ENCODE measurements at regions not wholly inside any gene's neighbourhood (a gene's known extent, or its start where the extent isn't known, plus 50 kb on each side); places are given as distances from the start of the nearest gene placed in this dataset.

DNA sequence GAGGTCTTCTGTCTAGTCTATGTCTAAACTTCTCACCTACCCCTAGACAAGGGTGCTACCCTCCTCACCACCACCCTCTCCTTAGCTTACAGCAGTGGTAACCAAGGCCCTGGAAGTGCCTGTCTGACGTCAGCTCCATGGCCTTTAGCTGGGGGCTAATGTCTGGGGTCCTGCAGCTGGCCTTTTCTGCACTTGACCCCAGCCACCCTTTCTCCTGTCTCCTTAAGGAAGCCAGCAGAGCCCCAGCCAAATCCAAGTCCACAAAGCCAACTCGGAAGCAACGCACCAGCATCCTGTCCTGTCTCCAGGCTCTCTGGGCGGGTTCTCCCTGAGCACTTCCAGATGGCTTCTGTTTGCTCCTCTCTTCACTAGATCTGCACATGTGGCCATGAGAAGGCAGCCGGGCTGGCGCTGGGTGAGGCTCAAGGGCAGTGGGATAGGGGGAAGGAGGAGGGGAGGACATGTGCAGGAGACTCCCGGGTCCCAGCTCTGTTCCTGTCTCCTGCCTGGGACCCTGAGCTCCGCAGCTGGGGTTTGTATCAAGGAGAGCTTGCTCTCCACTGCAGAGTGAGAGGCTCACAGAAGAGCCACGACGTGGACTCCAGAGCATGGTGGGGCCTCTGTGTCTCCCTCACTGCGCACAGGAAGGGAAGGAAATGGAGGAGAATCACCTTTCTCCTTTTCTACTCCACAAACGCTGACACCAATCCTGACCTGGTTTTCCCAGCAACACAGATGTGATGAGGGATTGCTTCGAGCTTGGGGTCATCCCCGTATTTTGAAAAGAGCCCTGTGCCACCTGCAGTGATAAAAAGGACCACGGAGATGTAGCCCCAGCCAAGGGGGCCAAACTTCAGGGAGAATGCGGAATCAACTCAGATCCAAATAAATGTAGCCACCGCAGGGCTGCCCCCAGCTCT is 204.2 kb downstream of the USP12 start:
- Histone ChIP-seq H3K9ac (ENCODE audit: low read depth, low read length, poor library complexity) (no peak overlapping the region), H3K27ac (replicated peaks; ENCODE audit: low read length) (no peak overlapping the region), H4K91ac (ENCODE audit: low read depth, low read length, poor library complexity) (no peak overlapping the region), H3K4me1 (ENCODE audit: control insufficient read depth in 2 of 2, insufficient read depth in 1 of 2, low read depth in 1 of 2, low read length in 2 of 2) (peaks cover 0 to 6% of the 10 kb centered on the region in 2 donors), H3K9me3 (replicated peaks in 1 of 2; ENCODE audit: control insufficient read depth in 2 of 2, insufficient read depth in 1 of 2, low read depth in 1 of 2, low read length in 2 of 2) (no peaks in the 10 kb centered on the region), H2AFZ (ENCODE audit: low read length) (peak overlapping the region; percentile 35), H3K4me2 (ENCODE audit: insufficient read depth, low read length, poor library complexity, severe bottlenecking) (no peak overlapping the region), H3K14ac (ENCODE audit: low read length) (no peak overlapping the region), H3K23ac (ENCODE audit: low read depth, low read length, poor library complexity) (peak overlapping the region; percentile 57), H2BK5ac (ENCODE audit: low read length) (no peak overlapping the region), H4K8ac (ENCODE audit: low read depth, low read length) (no peak overlapping the region), H3K27me3 (ENCODE audit: control insufficient read depth in 3 of 3, insufficient read depth in 3 of 3, low read depth in 1 of 3, low read length in 3 of 3) (peaks cover 0 to 50% (median 0%) of the 10 kb centered on the region in 3 experiments), H3K36me3 (replicated peaks in 1 of 2; ENCODE audit: control insufficient read depth in 2 of 2, insufficient read depth in 2 of 2, low read length in 2 of 2) (no peaks in the 10 kb centered on the region), H3K4ac (ENCODE audit: low read length) (no peak overlapping the region), H2AK5ac (ENCODE audit: low read depth, low read length) (no peak overlapping the region), H3K18ac (ENCODE audit: low read length) (peak overlapping the region; percentile 80), H2BK120ac (ENCODE audit: low read depth, low read length) (no peak overlapping the region), H3K4me3 (ENCODE audit: low read length in 2 of 2) (no peak overlapping the region), H2BK12ac (ENCODE audit: low read length) (no peak overlapping the region), H2BK15ac (ENCODE audit: low read length) (no peak overlapping the region), H3K79me1 (ENCODE audit: low read depth, low read length) (no peaks in the 10 kb centered on the region)
- no peak for DNase-seq (ENCODE audit: low spot score)
- WGBS, 2 donors (ENCODE audit: extremely low coverage in 2 of 2, insufficient read length in 2 of 2, insufficient replicate concordance in 1 of 2), result no CpG with 5 or more reads among the region's 17 CpGs

DNA sequence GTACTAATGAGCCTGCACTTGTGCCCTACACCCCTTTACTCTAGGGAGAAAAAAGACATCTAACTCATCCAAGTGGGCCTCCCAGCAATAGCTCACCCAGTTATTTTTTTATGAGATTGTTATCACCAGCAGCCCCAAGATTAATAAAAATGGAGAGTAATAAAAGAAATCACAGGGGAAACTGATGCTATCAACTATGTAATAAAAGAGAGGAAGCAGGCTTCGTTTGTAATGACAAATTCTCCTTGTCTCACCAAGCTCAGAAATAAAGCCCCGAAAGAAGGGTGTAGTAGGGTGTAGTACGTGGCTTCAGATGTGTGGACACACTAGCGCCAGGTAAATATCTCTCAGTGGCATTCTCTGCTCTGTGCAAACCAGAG is 204.9 kb downstream of the USP12 start:
- Histone ChIP-seq H3K27ac (replicated peaks; ENCODE audit: low read length) (no peak overlapping the region), H3K4ac (ENCODE audit: low read length) (no peak overlapping the region), H3K9ac (ENCODE audit: low read depth, low read length, poor library complexity) (no peak overlapping the region), H2BK120ac (ENCODE audit: low read depth, low read length) (no peak overlapping the region), H3K4me3 (ENCODE audit: low read length in 2 of 2) (no peak overlapping the region), H4K8ac (ENCODE audit: low read depth, low read length) (no peak overlapping the region), H2AFZ (ENCODE audit: low read length) (no peak overlapping the region), H4K91ac (ENCODE audit: low read depth, low read length, poor library complexity) (no peak overlapping the region), H2BK5ac (ENCODE audit: low read length) (no peak overlapping the region), H2BK15ac (ENCODE audit: low read length) (no peak overlapping the region), H2BK12ac (ENCODE audit: low read length) (no peak overlapping the region), H3K9me3 (replicated peaks in 1 of 2; ENCODE audit: control insufficient read depth in 2 of 2, insufficient read depth in 1 of 2, low read depth in 1 of 2, low read length in 2 of 2) (no peaks in the 10 kb centered on the region), H3K14ac (ENCODE audit: low read length) (no peak overlapping the region), H3K18ac (ENCODE audit: low read length) (no peak overlapping the region), H3K4me2 (ENCODE audit: insufficient read depth, low read length, poor library complexity, severe bottlenecking) (no peak overlapping the region), H3K36me3 (replicated peaks in 1 of 2; ENCODE audit: control insufficient read depth in 2 of 2, insufficient read depth in 2 of 2, low read length in 2 of 2) (no peaks in the 10 kb centered on the region), H2AK5ac (ENCODE audit: low read depth, low read length) (no peak overlapping the region), H3K27me3 (ENCODE audit: control insufficient read depth in 3 of 3, insufficient read depth in 3 of 3, low read depth in 1 of 3, low read length in 3 of 3) (peaks cover 0 to 50% (median 0%) of the 10 kb centered on the region in 3 experiments), H3K23ac (ENCODE audit: low read depth, low read length, poor library complexity) (no peak overlapping the region), H3K4me1 (ENCODE audit: control insufficient read depth in 2 of 2, insufficient read depth in 1 of 2, low read depth in 1 of 2, low read length in 2 of 2) (peaks cover 0 to 6% of the 10 kb centered on the region in 2 donors), H3K79me1 (ENCODE audit: low read depth, low read length) (no peaks in the 10 kb centered on the region)
- WGBS, 2 donors (ENCODE audit: extremely low coverage in 2 of 2, insufficient read length in 2 of 2, insufficient replicate concordance in 1 of 2), result no CpG with 5 or more reads among the region's 4 CpGs
- no peak for DNase-seq (ENCODE audit: low spot score)

DNA sequence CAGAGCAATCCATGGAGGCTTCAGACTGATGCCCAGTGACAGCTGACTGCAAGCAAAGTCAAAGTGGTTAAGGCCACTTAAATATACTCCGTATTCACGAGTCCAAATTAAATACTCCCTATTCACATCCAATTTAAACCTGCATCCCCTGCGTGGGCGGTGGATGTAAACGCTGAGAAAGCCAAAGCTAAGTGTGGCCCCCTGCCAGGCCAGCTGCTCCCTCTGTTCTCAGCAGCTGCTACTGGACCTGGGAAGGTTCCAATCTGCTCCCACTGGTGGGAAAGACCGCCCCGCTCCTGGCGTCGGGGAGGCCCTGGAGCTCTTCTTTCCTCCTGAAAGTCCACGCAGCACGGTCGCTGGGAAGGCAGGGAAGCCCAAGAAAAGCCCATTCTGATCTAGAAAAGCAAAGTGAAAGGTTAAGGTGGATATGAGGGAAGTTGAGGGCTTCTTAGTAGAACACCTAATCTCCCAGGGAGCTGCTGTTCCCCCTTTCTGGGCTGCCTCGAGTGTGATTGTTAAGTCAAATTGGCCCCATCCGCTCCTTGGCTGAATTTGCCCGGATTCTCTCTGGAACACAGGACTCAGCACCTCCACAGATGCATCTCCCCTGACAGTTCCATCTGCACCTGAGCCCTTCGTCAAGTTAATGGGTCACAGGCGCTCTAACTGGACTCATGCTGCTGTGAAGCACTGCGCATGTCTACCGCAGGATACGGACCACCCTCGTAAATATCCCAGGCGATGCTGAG is 205.5 kb downstream of the USP12 start:
- no peak overlapping the region for H3K18ac ChIP-seq (ENCODE audit: low read length)
- DNase-seq (ENCODE audit: low spot score), result no peak
- no peak overlapping the region for H2BK15ac ChIP-seq (ENCODE audit: low read length)
- no peak overlapping the region for H3K27ac ChIP-seq (replicated peaks; ENCODE audit: low read length)
- no peak overlapping the region for H4K8ac ChIP-seq (ENCODE audit: low read depth, low read length)
- no peaks in the 10 kb centered on the region for H3K79me1 ChIP-seq (ENCODE audit: low read depth, low read length)
- H3K27me3 ChIP-seq (ENCODE audit: control insufficient read depth in 3 of 3, insufficient read depth in 3 of 3, low read depth in 1 of 3, low read length in 3 of 3), result peaks cover 0 to 53% (median 0%) of the 10 kb centered on the region in 3 experiments
- no peak overlapping the region for H2BK120ac ChIP-seq (ENCODE audit: low read depth, low read length)
- H2AK5ac ChIP-seq (ENCODE audit: low read depth, low read length), result no peak overlapping the region
- H3K4me3 ChIP-seq (ENCODE audit: low read length in 2 of 2), result no peak overlapping the region
- H3K23ac ChIP-seq (ENCODE audit: low read depth, low read length, poor library complexity), result no peak overlapping the region
- H3K9ac ChIP-seq (ENCODE audit: low read depth, low read length, poor library complexity), result no peak overlapping the region
- H2BK5ac ChIP-seq (ENCODE audit: low read length), result no peak overlapping the region
- H3K4me2 ChIP-seq (ENCODE audit: insufficient read depth, low read length, poor library complexity, severe bottlenecking), result no peak overlapping the region
- H3K14ac ChIP-seq (ENCODE audit: low read length), result no peak overlapping the region
- H3K36me3 ChIP-seq (replicated peaks in 1 of 2; ENCODE audit: control insufficient read depth in 2 of 2, insufficient read depth in 2 of 2, low read length in 2 of 2), result no peaks in the 10 kb centered on the region
- WGBS, 2 donors (ENCODE audit: extremely low coverage in 2 of 2, insufficient read length in 2 of 2, insufficient replicate concordance in 1 of 2), result no CpG with 5 or more reads among the region's 22 CpGs
- no peak overlapping the region for H3K4ac ChIP-seq (ENCODE audit: low read length)
- no peak overlapping the region for H2BK12ac ChIP-seq (ENCODE audit: low read length)
- no peak overlapping the region for H4K91ac ChIP-seq (ENCODE audit: low read depth, low read length, poor library complexity)
- H2AFZ ChIP-seq (ENCODE audit: low read length), result no peak overlapping the region
- no peaks in the 10 kb centered on the region for H3K9me3 ChIP-seq (replicated peaks in 1 of 2; ENCODE audit: control insufficient read depth in 2 of 2, insufficient read depth in 1 of 2, low read depth in 1 of 2, low read length in 2 of 2)
- H3K4me1 ChIP-seq (ENCODE audit: control insufficient read depth in 2 of 2, insufficient read depth in 1 of 2, low read depth in 1 of 2, low read length in 2 of 2), result peaks cover 0 to 6% of the 10 kb centered on the region in 2 donors

Measured in neuronal stem cell (in vitro differentiated cells).